H1 (cell line): ENCODE measurements at regions not wholly inside any gene's neighbourhood (a gene's known extent, or its start where the extent isn't known, plus 50 kb on each side); places are given as distances from the start of the nearest gene placed in this dataset.

Source experiments
- CTCF ChIA-PET: fragments of 300-600 bp; sonication (Branson Sonifier 250); formaldehyde crosslinking; loops from one replicate; lab custom pipeline; 2021; ENCODE audit not compliant: partially characterized antibody; lab: Charles Lee
- POLR2A ChIA-PET: fragments of 300-600 bp; sonication (Branson Sonifier 250); formaldehyde crosslinking; loops from one replicate; lab custom pipeline; 2021; ENCODE audit warnings: inconsistent platforms; ENCODE audit not compliant: partially characterized antibody; lab: Charles Lee
- DNase-seq, 2 experiments: peaks; one replicate each; pipeline versions ENCODE4 v3.0.0 to v3.0.0-alpha.2; 2010 to 2022; ENCODE audit warnings: low spot score in 2 of 2, low read depth in 1 of 2, mixed read lengths in 1 of 2
- FAIRE-seq: peaks from 2 replicates; lab custom pipeline; 2011; peaks lifted over from hg19 to GRCh38; lab: Jason Lieb, UNC
- H2AFZ ChIP-seq: 2 replicates; pipeline ENCODE4 v1.8.1; 2012; ENCODE audit warnings: low read length, inconsistent platforms
- H2AK5ac ChIP-seq: 2 replicates; pipeline ENCODE4 v1.6.1; 2013; ENCODE audit warnings: low read depth, low read length
- H2BK120ac ChIP-seq: replicated peaks from 2 replicates; pipeline ENCODE3; 2013; ENCODE audit warnings: low read depth, low read length, inconsistent platforms
- H2BK12ac ChIP-seq: 2 replicates; pipeline ENCODE4 v1.6.1; 2013; ENCODE audit warnings: low read depth, low read length
- H2BK15ac ChIP-seq: 2 replicates; pipeline ENCODE4 v1.6.1; 2013; ENCODE audit warnings: low read length
- H2BK20ac ChIP-seq: 2 replicates; pipeline ENCODE4 v1.6.1; 2013; ENCODE audit warnings: low read length
- H2BK5ac ChIP-seq: 2 replicates; pipeline ENCODE4 v1.6.1; 2013; ENCODE audit warnings: low read depth, low read length
- H3K14ac ChIP-seq: 2 replicates; pipeline ENCODE4 v1.6.1; 2013; ENCODE audit warnings: inconsistent platforms; ENCODE audit not compliant: insufficient read length
- H3K18ac ChIP-seq: 2 replicates; pipeline ENCODE4 v1.6.1; 2013; ENCODE audit warnings: low read length; ENCODE audit errors: extremely low read depth
- H3K23ac ChIP-seq: 2 replicates; pipeline ENCODE4 v1.6.1; 2013; ENCODE audit warnings: inconsistent platforms; ENCODE audit not compliant: insufficient read length
- H3K23me2 ChIP-seq: 2 replicates; pipeline ENCODE4 v1.6.1; 2013; ENCODE audit warnings: low read depth, low read length
- H3K27ac ChIP-seq: 2 replicates; pipeline ENCODE4 v1.6.1; 2011; ENCODE audit warnings: low read depth, low read length, inconsistent platforms
- H3K27me3 ChIP-seq, 4 experiments: replicated peaks in 1 of 4; 1 replicate in 1 of 4; 2 replicates in 3 of 4; pipeline versions ENCODE4 v1.6.1 to v1.8.1; 2011 to 2013; ENCODE audit warnings: low read length in 3 of 4, mild to moderate bottlenecking in 3 of 4, inconsistent platforms in 2 of 4, mixed read lengths in 2 of 4, moderate library complexity in 1 of 4; ENCODE audit not compliant: control insufficient read depth in 3 of 4, insufficient read depth in 3 of 4; ENCODE audit errors: extremely low read depth in 1 of 4
- H3K36me3 ChIP-seq, 4 experiments: 2 replicates each; pipeline versions ENCODE4 v1.6.1 to v1.8.1; 2011 to 2013; ENCODE audit warnings: mild to moderate bottlenecking in 4 of 4, low read length in 3 of 4, moderate library complexity in 2 of 4, control low read depth in 1 of 4, inconsistent platforms in 1 of 4; ENCODE audit not compliant: insufficient read depth in 4 of 4, control insufficient read depth in 2 of 4
- H3K4ac ChIP-seq: replicated peaks from 2 replicates; pipeline ENCODE3; 2013; ENCODE audit warnings: low read length, low read depth, mixed read lengths, inconsistent platforms; ENCODE audit not compliant: insufficient read length
- H3K4me1 ChIP-seq, 4 experiments: replicated peaks in 1 of 4; 1 replicate in 1 of 4; 2 replicates in 3 of 4; pipeline versions ENCODE4 v1.6.1 to v1.8.1; 2011 to 2013; ENCODE audit warnings: low read length in 3 of 4, inconsistent platforms in 2 of 4, mixed read lengths in 1 of 4; ENCODE audit not compliant: insufficient read depth in 4 of 4, control insufficient read depth in 3 of 4
- H3K4me2 ChIP-seq, 2 experiments: 2 replicates each; pipeline versions ENCODE4 v1.6.1 to v1.8.1; 2011 to 2013; ENCODE audit warnings: low read depth in 2 of 2, low read length in 2 of 2, control low read depth in 1 of 2, inconsistent platforms in 1 of 2, mild to moderate bottlenecking in 1 of 2; ENCODE audit not compliant: insufficient read depth in 1 of 2
- H3K4me3 ChIP-seq, 4 experiments: fragments of 200-600, 300-600 bp in 1 of 4; sonication (generic), shearing (Covaris generic), sonication (Bioruptor Twin) in 1 of 4; 2 replicates each; pipeline versions ENCODE4 v1.5.1 to v1.8.1; 2011 to 2016; ENCODE audit warnings: low read length in 4 of 4, low read depth in 3 of 4, control low read depth in 2 of 4, inconsistent platforms in 2 of 4, mild to moderate bottlenecking in 2 of 4, mixed read lengths in 1 of 4, moderate library complexity in 1 of 4; ENCODE audit not compliant: insufficient read depth in 2 of 4; ENCODE audit errors: extremely low read depth in 1 of 4
- H3K56ac ChIP-seq: replicated peaks from 2 replicates; pipeline ENCODE3; 2013; ENCODE audit warnings: low read depth, mild to moderate bottlenecking, mixed read lengths, low read length, inconsistent platforms; ENCODE audit not compliant: insufficient read length
- H3K79me1 ChIP-seq: 2 replicates; pipeline ENCODE4 v1.6.1; 2013; ENCODE audit warnings: low read depth, low read length, control low read depth
- H3K79me2 ChIP-seq, 2 experiments: 2 replicates each; pipeline versions ENCODE4 v1.6.1 to v1.8.1; 2012 to 2013; ENCODE audit warnings: low read length in 2 of 2, mild to moderate bottlenecking in 2 of 2, inconsistent platforms in 1 of 2; ENCODE audit not compliant: insufficient read depth in 2 of 2, control insufficient read depth in 1 of 2
- H3K9ac ChIP-seq, 4 experiments: replicated peaks in 1 of 4; 1 replicate in 1 of 4; 2 replicates in 3 of 4; pipeline versions ENCODE4 v1.6.1 to v1.8.1; 2011 to 2013; ENCODE audit warnings: low read depth in 3 of 4, low read length in 3 of 4, control low read depth in 2 of 4, mild to moderate bottlenecking in 2 of 4, moderate library complexity in 2 of 4, inconsistent platforms in 1 of 4; ENCODE audit errors: extremely low read depth in 1 of 4
- H3K9me3 ChIP-seq, 2 experiments: 2 replicates each; pipeline versions ENCODE4 v1.6.1 to v1.8.1; 2012 to 2013; ENCODE audit warnings: mild to moderate bottlenecking in 2 of 2, moderate library complexity in 2 of 2, control low read depth in 1 of 2, inconsistent platforms in 1 of 2, low read depth in 1 of 2, low read length in 1 of 2, mixed read lengths in 1 of 2; ENCODE audit not compliant: insufficient read depth in 2 of 2
- H4K20me1 ChIP-seq, 2 experiments: replicated peaks in 1 of 2; 2 replicates each; pipeline versions ENCODE3 to v1.8.1; 2011 to 2013; ENCODE audit warnings: inconsistent platforms in 2 of 2, low read length in 2 of 2, mild to moderate bottlenecking in 1 of 2; ENCODE audit not compliant: insufficient read depth in 2 of 2, control insufficient read depth in 1 of 2
- H4K5ac ChIP-seq: 2 replicates; pipeline ENCODE4 v1.6.1; 2013; ENCODE audit warnings: low read length, low read depth, mixed read lengths, inconsistent platforms; ENCODE audit not compliant: insufficient read length
- H4K8ac ChIP-seq: 2 replicates; pipeline ENCODE4 v1.8.0; 2013; ENCODE audit warnings: mild to moderate bottlenecking, moderate library complexity, low read length, inconsistent platforms; ENCODE audit not compliant: insufficient read depth; ENCODE audit errors: extremely low read depth
- H4K91ac ChIP-seq: replicated peaks from 2 replicates; pipeline ENCODE3; 2013; ENCODE audit warnings: low read length, mixed read lengths, inconsistent platforms; ENCODE audit not compliant: insufficient read length
- CHD1 ChIP-seq: IDR thresholded peaks from 2 replicates; pipeline ENCODE4 v1.6.1; 2012; ENCODE audit warnings: low read depth, low read length, improper control_type of control experiment
- CHD2 ChIP-seq: IDR thresholded peaks from 2 replicates; pipeline ENCODE4 v1.6.1; 2012; ENCODE audit warnings: low read length, improper control_type of control experiment
- EZH2 ChIP-seq: fragments of 200-600 bp; sonication (generic); IDR thresholded peaks from 2 replicates; pipeline ENCODE4 v1.7.1; 2012; ENCODE audit warnings: low read depth, mild to moderate bottlenecking, moderate library complexity, low read length, inconsistent platforms; ENCODE audit not compliant: severe bottlenecking
- FOSL1 ChIP-seq: IDR thresholded peaks from 2 replicates; pipeline ENCODE4 v1.6.1; 2011; ENCODE audit warnings: mild to moderate bottlenecking, low read depth, low read length, moderate library complexity; ENCODE audit not compliant: insufficient read depth
- NRF1 ChIP-seq: IDR thresholded peaks from 2 replicates; pipeline ENCODE4 v1.6.1; 2011; ENCODE audit warnings: mild to moderate bottlenecking, low read depth, low read length, improper control_type of control experiment
- RAD21 ChIP-seq, 2 experiments: IDR thresholded peaks in 1 of 2; conservative IDR thresholded peaks in 1 of 2; 2 replicates each; pipeline ENCODE4 v1.6.1; 2011; ENCODE audit warnings: low read depth in 2 of 2, low read length in 2 of 2, improper control_type of control experiment in 1 of 2, inconsistent platforms in 1 of 2, mild to moderate bottlenecking in 1 of 2, moderate library complexity in 1 of 2
- SIN3A ChIP-seq, 2 experiments: IDR thresholded peaks in 1 of 2; conservative IDR thresholded peaks in 1 of 2; 2 replicates each; pipeline ENCODE4 v1.6.1; 2011 to 2012; ENCODE audit warnings: low read length in 2 of 2, improper control_type of control experiment in 1 of 2, low read depth in 1 of 2, mild to moderate bottlenecking in 1 of 2
- SIRT6 ChIP-seq: IDR thresholded peaks from one replicate; pipeline ENCODE4 v1.7.1; 2012; ENCODE audit warnings: low read length, inconsistent platforms
- SP4 ChIP-seq: IDR thresholded peaks from 2 replicates; pipeline ENCODE4 v1.6.1; 2012; ENCODE audit warnings: low read length, inconsistent platforms
- WGBS, 2 experiments: shearing (Covaris generic) in 1 of 2; methylation state at CpG; one replicate each; pipeline versions ENCODE4 v1.1.6 to v1.1.7; 2013 to 2015; ENCODE audit warnings: low lambda C conversion rate in 2 of 2, mixed read lengths in 2 of 2, inconsistent platforms in 1 of 2, low coverage in 1 of 2, missing lambda C conversion rate in 1 of 2; ENCODE audit not compliant: insufficient replicate concordance in 2 of 2, insufficient coverage in 1 of 2, insufficient read length in 1 of 2; ENCODE audit errors: extremely low coverage in 1 of 2, missing lambda C conversion rate in 1 of 2; 5-methylcytosine and 5-hydroxymethylcytosine counted together
- TF ChIP-seq, protein P1 (sequence below): IDR thresholded peaks from 2 replicates; pipeline ENCODE4 v1.6.1; 2011; ENCODE audit warnings: low read depth, mild to moderate bottlenecking, low read length; ENCODE audit not compliant: insufficient read depth

- Histone ChIP-seq H3K56ac (no peak overlapping the region), H2BK5ac (no peak overlapping the region), H3K79me1 (no peaks in the 10 kb centered on the region), H2BK20ac (no peak overlapping the region), H3K14ac (no peak overlapping the region), H3K9me3 (no peaks in the 10 kb centered on the region), H2AK5ac (no peak overlapping the region), H3K4me1 (0 out of 7 replicates have a peak, but pooled peaks cover 0 to 3% (median 0%) of the 10 kb centered on the region in 4 experiments), H3K18ac (no peak overlapping the region), H3K79me2 (no peaks in the 10 kb centered on the region), H2BK12ac (no peak overlapping the region), H3K27me3 (no peaks in the 10 kb centered on the region), H3K23ac (no peak overlapping the region), H4K20me1 (no peaks in the 10 kb centered on the region), H2BK15ac (no peak overlapping the region), H4K91ac (no peak overlapping the region), H3K9ac (no peak overlapping the region), H4K8ac (no peak overlapping the region), H2AFZ (no peak overlapping the region), H3K4ac (no peak overlapping the region), H3K27ac (no peak overlapping the region), H4K5ac (no peak overlapping the region), H3K36me3 (no peaks in the 10 kb centered on the region), H3K4me2 (no peak overlapping the region), H3K4me3 (no peak overlapping the region), H3K23me2 (no peaks in the 10 kb centered on the region), H2BK120ac (no peak overlapping the region)
- TF ChIP-seq SIRT6 (no peak), RAD21 (IDR thresholded peaks at IDR 0.05 in 1 of 2, conservative IDR thresholded peaks at IDR 0.05 in 1 of 2; ENCODE audit: low read depth in 2 of 2, low read length in 2 of 2) (no peak), FOSL1 (no peak), NRF1 (no peak), SIN3A (conservative IDR thresholded peaks at IDR 0.05 in 1 of 2, IDR thresholded peaks at IDR 0.05 in 1 of 2; ENCODE audit: low read depth in 1 of 2, low read length in 2 of 2) (no peak), CHD2 (no peak), EZH2 (no peak), SP4 (no peak), CHD1 (no peak)
- TF ChIP-seq, protein P1, sequence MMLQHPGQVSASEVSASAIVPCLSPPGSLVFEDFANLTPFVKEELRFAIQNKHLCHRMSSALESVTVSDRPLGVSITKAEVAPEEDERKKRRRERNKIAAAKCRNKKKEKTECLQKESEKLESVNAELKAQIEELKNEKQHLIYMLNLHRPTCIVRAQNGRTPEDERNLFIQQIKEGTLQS = no peak
- POLR2A ChIA-PET = no interaction called here
- FAIRE-seq = no peak
- DNase-seq = no peak
- CTCF ChIA-PET = interaction anchor here (0.9 to 1.8 kb wide), 7 partner anchors 8 to 138 kb away, joined by 3 to 5 read pairs (median 3); no protein-coding TSS in a partner anchor
- 89% methylated on average over 1 of the region's 1 CpG; no CpG with 5 or more reads in 1 of the 2 experiments for WGBS, 2 experiments
Observed at GRCh38 chr13:24090049-24090448, 70.5 kb upstream of the SPATA13 start.
